ENCODE measurements at regions not wholly inside any gene's neighbourhood (a gene's known extent, or its start where the extent isn't known, plus 50 kb on each side); places are given as distances from the start of the nearest gene placed in this dataset.

- ChIA-PET POLR2A (no interaction called here), CTCF (no interaction called here)
- no peak for TF ChIP-seq CTCF (IDR thresholded peaks at IDR 0.05; ENCODE audit: insufficient read depth, low read length, missing control alignments)
- no peak overlapping the region for H3K4me3 ChIP-seq (ENCODE audit: low read depth, low read length)
- DNase-seq (ENCODE audit: low read depth, low spot score): no peak
These were observed 388.9 kb downstream of the ZEB2 start for GRCh38 chr2:144131042-144131441.

GRCh38 chr2:144130551-144130950 is 389.4 kb downstream of the ZEB2 start:
- DNase-seq (ENCODE audit: low read depth, low spot score): no peak
- CTCF ChIA-PET: no interaction called here
- POLR2A ChIA-PET: no interaction called here
- no peak overlapping the region for H3K4me3 ChIP-seq (ENCODE audit: low read depth, low read length)
- no peak for TF ChIP-seq CTCF (IDR thresholded peaks at IDR 0.05; ENCODE audit: insufficient read depth, low read length, missing control alignments)

- TF ChIP-seq CTCF (IDR thresholded peaks at IDR 0.05; ENCODE audit: insufficient read depth, low read length, missing control alignments): no peak
- POLR2A ChIA-PET: no interaction called here
- CTCF ChIA-PET: no interaction called here
- DNase-seq (ENCODE audit: low read depth, low spot score): no peak
- no peak overlapping the region for H3K4me3 ChIP-seq (ENCODE audit: low read depth, low read length)
These were observed 391.7 kb downstream of the ZEB2 start for GRCh38 chr2:144128130-144128746.

- DNase-seq (ENCODE audit: low read depth, low spot score): no peak
- CTCF ChIA-PET: no interaction called here
- POLR2A ChIA-PET: no interaction called here
- H3K4me3 ChIP-seq (ENCODE audit: low read depth, low read length): no peak overlapping the region
- TF ChIP-seq CTCF (IDR thresholded peaks at IDR 0.05; ENCODE audit: insufficient read depth, low read length, missing control alignments): no peak
These were observed 392.2 kb downstream of the ZEB2 start for GRCh38 chr2:144127693-144128092.

GRCh38 chr2:144126302-144126701 is 393.6 kb downstream of the ZEB2 start:
- DNase-seq (ENCODE audit: low read depth, low spot score): no peak
- H3K4me3 ChIP-seq (ENCODE audit: low read depth, low read length): no peak overlapping the region
- no peak for TF ChIP-seq CTCF (IDR thresholded peaks at IDR 0.05; ENCODE audit: insufficient read depth, low read length, missing control alignments)
- ChIA-PET POLR2A (no interaction called here), CTCF (no interaction called here)

- no peak for TF ChIP-seq CTCF (IDR thresholded peaks at IDR 0.05; ENCODE audit: insufficient read depth, low read length, missing control alignments)
- CTCF ChIA-PET: no interaction called here
These were observed 394.2 kb downstream of the ZEB2 start for GRCh38 chr2:144125751-144126150.

More at GRCh38 chr2:144125751-144126150, 394.2 kb downstream of the ZEB2 start:
- DNase-seq (ENCODE audit: low read depth, low spot score): no peak
- no peak overlapping the region for H3K4me3 ChIP-seq (ENCODE audit: low read depth, low read length)
- POLR2A ChIA-PET: no interaction called here

Measured in AG04449 (cell line).